ENCODE measurements at regions not wholly inside any gene's neighbourhood (a gene's known extent, or its start where the extent isn't known, plus 50 kb on each side); places are given as distances from the start of the nearest gene placed in this dataset.
"Not testable (repeated sequence)": the region's sequence is repeated elsewhere in the genome, so short reads cannot be mapped to it uniquely, and the experiment has no call there.

- DNase-seq, result no peak
Measured at GRCh38 chr17:52696362-52696761, 537.8 kb upstream of the CA10 start.

DNA sequence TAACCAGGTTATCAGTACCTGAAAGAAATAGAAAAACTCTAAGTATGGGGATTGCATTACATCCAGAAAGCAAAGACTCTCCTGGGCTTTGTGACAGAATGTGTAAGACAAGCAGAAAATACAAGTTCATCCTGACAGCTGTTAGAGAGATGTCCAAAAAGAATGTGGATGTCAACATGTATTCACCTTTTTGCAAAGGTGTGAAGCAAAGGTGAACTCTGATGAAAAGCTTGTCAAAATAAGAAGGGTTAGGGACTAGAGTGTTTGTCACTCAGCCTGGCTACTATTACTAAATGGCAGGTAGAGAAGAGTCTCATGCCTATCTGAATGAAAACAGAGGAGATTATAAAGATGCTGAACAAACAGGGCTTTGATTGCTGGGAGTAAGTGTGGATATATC lies 527.6 kb upstream of the CA10 start:
- DNase-seq, result no peak

DNA sequence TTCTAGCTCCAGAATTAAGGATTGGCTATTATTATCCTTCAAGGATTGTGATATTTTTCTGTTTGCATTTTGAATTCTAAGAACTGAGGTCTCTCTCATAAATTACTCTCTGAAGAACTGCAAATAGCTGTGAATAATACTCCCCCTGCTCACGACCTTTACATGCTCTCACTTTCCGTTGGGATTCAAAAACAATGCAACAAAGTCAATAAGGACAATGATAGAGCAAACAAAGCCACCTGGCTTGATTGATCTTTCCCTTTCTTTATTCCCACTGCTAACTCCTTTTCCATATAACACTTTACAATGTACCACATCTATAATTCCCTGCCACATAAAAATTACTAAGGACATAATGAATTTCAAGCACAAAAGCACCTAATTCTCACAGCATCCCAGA lies 523.0 kb upstream of the CA10 start:
- no peak for DNase-seq

- no peak for DNase-seq
Measured at GRCh38 chr17:52678211-52678610, 519.7 kb upstream of the CA10 start.

DNA sequence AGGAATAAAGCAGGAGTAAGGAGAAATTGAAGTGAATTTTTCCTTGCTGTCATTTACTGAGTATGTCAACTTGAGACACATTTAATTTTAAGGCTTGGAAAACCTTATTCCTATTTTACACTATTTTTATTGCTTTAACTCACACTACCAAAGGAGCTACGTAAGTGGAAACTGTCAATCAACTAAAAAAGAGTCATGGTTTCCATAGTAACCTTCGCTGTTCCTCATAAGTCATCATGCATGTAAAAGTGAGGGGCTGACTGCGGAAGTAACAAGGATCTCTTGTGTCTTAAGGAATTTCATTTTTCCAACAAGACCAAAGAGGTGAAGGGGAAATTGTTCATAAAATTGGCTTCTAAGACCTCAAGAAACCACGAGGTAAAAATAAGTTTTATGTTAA lies 516.2 kb upstream of the CA10 start:
- no peak for DNase-seq

GRCh38 chr17:52673791-52674190 lies 515.3 kb upstream of the CA10 start:
- no peak for DNase-seq

DNA sequence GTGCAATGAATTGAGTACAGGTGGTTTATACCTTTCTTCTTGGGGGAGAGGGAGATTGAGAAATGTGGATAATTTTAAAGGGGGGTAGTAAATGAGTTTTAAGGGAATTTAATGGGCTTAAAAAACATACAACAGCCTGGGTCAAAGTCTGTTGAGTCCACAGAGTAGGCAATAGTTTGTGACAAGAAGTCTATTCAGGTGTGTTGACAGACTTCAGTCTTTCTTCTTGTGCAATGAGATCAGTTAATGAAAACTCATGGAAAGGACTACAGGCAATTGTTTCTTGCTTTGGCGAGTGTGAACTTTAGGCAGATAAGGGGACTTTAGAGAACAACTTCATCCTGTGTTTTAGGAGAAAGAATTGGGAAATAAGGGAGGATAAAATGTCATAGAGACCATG lies 507.8 kb upstream of the CA10 start:
- no peak for DNase-seq

DNA sequence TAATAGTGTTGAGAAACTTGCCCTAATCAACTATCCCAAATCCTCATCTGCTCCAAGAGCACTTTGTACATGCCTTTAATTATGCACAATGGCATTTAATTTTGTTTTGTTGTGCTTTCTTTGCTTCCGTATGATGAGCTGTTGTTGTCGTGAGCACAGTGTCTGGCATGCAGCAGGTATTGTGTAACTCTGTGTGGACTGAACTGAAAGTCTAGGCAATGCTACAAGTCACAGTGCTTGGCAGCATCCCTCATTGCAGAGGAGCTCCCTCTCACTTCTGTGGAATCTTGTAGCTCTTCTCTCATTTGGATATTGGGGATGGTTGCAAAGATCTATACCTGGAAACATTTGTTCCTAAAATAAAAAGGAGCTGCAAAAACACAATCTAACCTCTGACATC lies 502.2 kb upstream of the CA10 start:
- DNase-seq, result no peak

- no peak for DNase-seq
Measured at GRCh38 chr17:52653014-52653413, 494.5 kb upstream of the CA10 start.

- no peak for DNase-seq
Measured at GRCh38 chr17:52648995-52649394, 490.5 kb upstream of the CA10 start.

DNA sequence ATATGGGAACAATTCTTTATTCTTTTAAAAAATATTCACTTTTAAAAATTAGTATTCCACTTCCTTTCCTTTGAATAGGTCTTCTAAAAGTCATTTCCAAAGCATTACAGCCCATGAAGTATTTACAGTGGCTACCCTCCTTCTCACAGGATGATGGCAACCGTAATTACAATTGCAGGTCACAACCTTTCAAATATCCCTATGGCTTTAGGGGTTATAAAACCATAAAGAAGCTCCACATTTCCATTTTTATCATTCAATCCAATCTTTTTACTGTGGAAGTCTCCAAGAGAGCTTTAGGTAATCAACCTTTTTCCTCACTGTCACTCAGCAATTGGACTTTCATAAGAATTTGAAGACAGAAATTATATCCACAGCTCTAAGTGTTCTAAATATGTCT lies 488.9 kb upstream of the CA10 start:
- DNase-seq, result no peak

GRCh38 chr17:52636443-52636842 lies 477.9 kb upstream of the CA10 start:
- no peak for DNase-seq

DNA sequence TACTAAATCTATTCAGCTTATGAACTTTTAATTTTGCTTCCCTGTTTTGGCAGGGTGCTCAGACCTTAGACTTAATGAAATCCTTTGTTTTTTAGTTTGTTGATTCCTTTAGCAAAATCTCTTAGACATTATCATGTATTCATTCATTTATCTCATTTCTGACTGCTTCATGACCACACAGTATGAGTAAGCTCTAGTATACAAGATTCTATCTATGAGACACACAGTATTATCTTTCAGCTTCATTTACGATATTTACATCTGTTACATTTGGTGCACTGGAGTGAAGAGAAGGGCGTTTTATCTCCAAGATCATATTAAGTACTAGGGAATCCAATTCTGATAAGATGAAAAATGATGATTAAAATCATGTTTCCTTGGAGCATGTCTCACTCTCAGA lies 448.1 kb upstream of the CA10 start:
- DNase-seq, result no peak

DNA sequence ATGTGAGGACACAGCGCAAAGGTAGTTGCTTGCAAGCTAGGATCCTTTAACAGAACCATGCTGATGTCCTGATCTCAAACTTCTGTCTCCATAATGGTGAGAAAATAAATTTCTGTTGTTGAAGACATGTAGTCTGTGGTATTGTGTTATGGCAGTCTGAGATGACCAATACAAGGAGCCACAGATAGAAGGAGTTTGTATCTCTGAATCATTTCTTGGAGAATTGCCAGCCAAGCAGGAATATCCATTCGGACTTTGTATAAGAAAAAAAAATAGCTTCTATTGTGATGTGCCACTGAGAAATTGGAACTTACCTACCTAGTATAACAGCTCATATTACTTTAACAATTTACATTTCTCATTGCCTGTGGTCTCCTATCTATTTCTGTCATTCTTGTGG lies 447.6 kb upstream of the CA10 start:
- no peak for DNase-seq

GRCh38 chr17:52604105-52604504 lies 445.6 kb upstream of the CA10 start:
- DNase-seq, result no peak

DNA sequence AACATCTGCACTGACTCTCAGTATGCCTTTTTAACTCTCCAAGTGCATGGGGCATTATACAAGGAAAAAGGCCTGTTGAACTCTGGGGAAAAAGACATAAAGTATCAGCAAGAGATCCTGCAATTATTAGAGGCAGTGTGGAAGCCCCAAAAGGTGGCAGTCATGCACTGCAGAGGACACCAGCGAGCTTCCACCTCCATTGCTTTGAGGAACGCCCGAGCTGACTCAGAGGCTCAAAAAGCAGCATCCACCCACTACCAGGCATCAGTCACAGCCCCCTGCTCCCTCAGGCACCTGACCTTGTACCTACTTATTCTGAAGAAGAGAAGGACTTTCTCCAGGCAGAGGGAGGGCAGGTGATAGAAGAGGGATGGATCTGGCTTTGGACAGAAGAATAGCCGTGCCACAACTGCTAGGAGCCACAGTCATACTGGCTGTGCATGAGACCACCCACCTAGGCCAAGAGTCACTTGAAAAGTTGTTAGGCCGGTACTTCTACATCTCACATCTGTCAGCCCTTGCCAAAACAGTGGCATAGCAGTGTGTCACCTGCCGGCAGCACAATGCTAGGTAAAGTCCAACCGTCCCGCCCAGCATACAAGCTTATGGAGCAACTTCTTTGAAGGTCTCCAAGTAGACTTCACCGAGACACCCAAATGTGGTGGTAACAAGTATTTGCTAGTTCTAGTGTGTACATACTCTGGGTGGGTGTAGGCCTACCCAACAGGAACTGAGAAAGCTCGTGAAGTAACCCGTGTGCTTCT lies 439.1 kb upstream of the CA10 start:
- DNase-seq, result not testable (repeated sequence)

DNA sequence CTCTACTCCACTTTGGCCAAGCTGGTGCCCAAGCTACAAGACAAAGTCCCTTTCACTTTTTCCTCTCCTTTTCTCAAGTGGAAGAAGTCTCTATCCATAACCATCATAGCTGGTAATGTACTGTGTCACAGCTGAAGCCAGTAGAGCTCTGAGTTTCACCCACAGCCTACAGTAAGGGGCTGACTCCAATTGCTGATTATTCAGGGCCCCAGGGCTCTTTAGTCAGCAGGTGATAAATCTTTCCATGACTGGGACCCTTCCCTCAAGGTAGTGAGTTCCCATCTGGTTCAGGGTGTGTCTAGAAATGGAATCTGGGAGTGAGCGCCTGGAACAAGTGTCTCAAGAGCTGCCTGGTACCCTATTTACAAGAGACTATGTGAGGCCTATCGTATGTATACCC lies 436.0 kb upstream of the CA10 start:
- no peak for DNase-seq

DNA sequence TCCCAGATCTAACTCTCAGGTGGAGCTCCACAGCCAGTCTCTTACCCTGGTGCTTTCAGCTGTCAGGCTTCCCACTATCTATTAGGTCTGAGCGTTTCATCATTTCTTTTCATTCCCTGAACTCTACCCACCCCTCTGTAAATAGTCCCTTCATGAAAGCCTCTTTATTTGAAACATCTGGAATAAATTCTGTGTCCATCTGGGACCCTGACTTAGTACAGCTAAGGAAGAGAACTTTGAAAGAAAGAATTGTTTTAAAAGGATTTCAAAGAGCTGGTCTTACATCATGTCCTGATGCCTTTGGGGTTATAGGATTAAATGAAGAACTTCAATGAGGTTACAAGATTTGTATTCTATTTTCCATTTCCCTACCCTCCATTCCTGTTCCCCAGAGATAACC lies 388.5 kb upstream of the CA10 start:
- DNase-seq, result no peak

DNA sequence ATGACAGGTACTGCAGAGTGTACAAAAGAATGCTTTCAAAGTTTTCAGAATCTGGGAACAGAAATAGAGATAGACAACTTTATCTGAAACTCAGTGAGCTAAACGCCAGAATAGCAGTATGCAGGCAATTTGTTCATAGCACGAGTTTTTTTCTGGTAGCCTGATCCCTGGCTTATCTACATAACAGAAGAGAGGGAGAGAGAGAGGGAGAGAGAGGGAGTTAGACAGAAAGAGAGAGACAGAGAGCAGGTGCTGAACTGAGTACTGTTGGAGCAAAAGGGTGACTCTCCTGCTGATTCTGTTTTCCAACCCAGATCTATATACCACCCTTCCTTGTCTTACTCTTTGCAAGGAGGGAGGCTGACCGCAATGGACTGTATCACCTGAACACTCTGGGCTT lies 388.0 kb upstream of the CA10 start:
- no peak for DNase-seq

GRCh38 chr17:52537421-52537820 lies 378.9 kb upstream of the CA10 start:
- no peak for DNase-seq

DNA sequence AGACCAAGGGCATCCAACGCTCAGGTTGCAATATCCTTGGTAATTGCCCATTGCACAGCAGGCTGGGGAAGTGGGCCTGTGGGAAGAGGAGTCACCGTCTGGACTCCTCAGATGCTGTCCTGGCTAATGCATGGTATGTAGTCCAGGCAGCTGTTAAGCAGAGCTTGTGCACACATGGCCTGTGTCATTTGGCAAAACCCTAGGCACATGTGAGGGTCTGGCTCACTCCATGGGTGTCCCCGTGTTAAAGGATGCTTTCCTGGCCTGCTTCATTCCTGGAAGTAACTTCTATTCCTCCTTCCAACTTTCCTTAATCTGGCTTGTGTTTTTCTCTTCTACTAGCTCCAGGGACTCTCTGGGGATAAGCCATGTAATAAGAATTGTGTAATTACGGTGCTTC lies 378.0 kb upstream of the CA10 start:
- no peak for DNase-seq

- DNase-seq, result no peak
Measured at GRCh38 chr17:52532373-52532772, 373.9 kb upstream of the CA10 start.

DNA sequence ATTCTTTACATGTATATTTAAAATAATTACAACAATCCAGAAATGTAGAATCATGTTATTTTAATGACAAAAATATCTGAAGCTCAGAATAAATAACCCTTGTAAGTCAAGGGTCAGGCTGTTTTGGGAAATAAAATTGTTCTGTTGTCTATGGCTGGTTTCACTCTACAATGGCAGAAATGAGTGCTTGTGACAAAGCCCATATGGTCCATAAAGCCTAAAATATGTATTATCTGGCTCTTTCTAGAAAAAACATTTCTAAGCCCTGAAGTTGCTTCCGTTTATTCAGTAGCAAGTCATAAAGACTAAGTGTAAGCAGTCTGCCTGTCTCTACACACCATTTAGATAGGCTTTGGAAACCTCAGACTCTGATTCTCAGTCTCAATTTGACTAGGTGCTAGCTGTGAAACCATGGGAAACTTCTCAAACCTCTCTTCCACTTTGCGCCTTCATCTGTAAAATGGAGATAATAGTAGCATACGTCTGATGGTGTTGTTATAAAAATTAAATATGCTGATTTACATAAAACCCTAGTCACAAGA lies 365.7 kb upstream of the CA10 start:
- DNase-seq, result no peak

DNA sequence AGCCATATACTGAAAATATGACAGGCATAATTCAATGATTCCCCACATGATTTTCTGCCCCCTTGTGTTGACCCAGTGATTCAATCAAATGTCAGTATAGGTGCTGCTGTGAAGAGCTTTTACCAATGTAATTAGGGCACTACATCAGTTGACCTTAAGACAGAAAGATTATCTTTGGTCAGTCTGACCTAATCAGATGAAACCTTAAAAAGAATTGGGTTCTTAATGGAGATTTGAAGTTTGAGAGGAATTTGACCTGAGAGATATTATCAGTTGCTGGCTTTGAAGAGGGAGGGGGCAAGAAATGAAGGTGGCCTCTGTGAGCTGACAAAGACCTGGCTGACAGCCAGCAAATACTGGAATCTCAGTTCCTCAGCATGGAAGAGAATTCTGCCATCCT lies 358.7 kb upstream of the CA10 start:
- DNase-seq, result no peak

GRCh38 chr17:52515927-52516326 lies 357.4 kb upstream of the CA10 start:
- no peak for DNase-seq

Data from CD4-positive, alpha-beta T cell treated with Interleukin-1 beta for 1 hour (primary cell).